AG20443 (cell line): ENCODE measurements at regions not wholly inside any gene's neighbourhood (a gene's known extent, or its start where the extent isn't known, plus 50 kb on each side); places are given as distances from the start of the nearest gene placed in this dataset.

Experiments used
- DNase-seq: peaks from one replicate; pipeline ENCODE4 v3.0.0; 2012; ENCODE audit warnings: low spot score, mixed read lengths

- no peak for DNase-seq
Observed at GRCh38 chr20:6831461-6831860, 64.0 kb downstream of the BMP2 start.

- no peak for DNase-seq
Observed at GRCh38 chr20:6832811-6833210, 65.3 kb downstream of the BMP2 start.

GRCh38 chr20:6835609-6836008 lies 68.1 kb downstream of the BMP2 start:
- no peak for DNase-seq

GRCh38 chr20:6836821-6837374 lies 69.4 kb downstream of the BMP2 start:
- no peak for DNase-seq

- DNase-seq, result no peak
Observed at GRCh38 chr20:6837730-6838129, 70.2 kb downstream of the BMP2 start.

GRCh38 chr20:6838181-6838826 lies 70.8 kb downstream of the BMP2 start:
- no peak for DNase-seq

- DNase-seq, result no peak
Observed at GRCh38 chr20:6841128-6841527, 73.6 kb downstream of the BMP2 start.

- DNase-seq, result no peak
Observed at GRCh38 chr20:6845141-6845540, 77.7 kb downstream of the BMP2 start.

- no peak for DNase-seq
Observed at GRCh38 chr20:6848041-6848440, 80.6 kb downstream of the BMP2 start.

- DNase-seq, result no peak
Observed at GRCh38 chr20:6848992-6849391, 81.5 kb downstream of the BMP2 start.

GRCh38 chr20:6851136-6851535 lies 83.7 kb downstream of the BMP2 start:
- no peak for DNase-seq

- no peak for DNase-seq
Observed at GRCh38 chr20:6852478-6852877, 85.0 kb downstream of the BMP2 start.

GRCh38 chr20:6855104-6855503 lies 87.6 kb downstream of the BMP2 start:
- no peak for DNase-seq

GRCh38 chr20:6855796-6856195 lies 88.3 kb downstream of the BMP2 start:
- no peak for DNase-seq

- no peak for DNase-seq
Observed at GRCh38 chr20:6857927-6858326, 90.4 kb downstream of the BMP2 start.

- DNase-seq, result no peak
Observed at GRCh38 chr20:6863355-6863754, 95.9 kb downstream of the BMP2 start.

GRCh38 chr20:6863798-6864201 lies 96.3 kb downstream of the BMP2 start:
- no peak for DNase-seq

- no peak for DNase-seq
Observed at GRCh38 chr20:6864740-6865139, 97.3 kb downstream of the BMP2 start.

GRCh38 chr20:6866741-6867140 lies 99.3 kb downstream of the BMP2 start:
- DNase-seq, result no peak

GRCh38 chr20:6868861-6869260 lies 101.4 kb downstream of the BMP2 start:
- no peak for DNase-seq

- no peak for DNase-seq
Observed at GRCh38 chr20:6870559-6870958, 103.1 kb downstream of the BMP2 start.

GRCh38 chr20:6877633-6878032 lies 110.1 kb downstream of the BMP2 start:
- no peak for DNase-seq

GRCh38 chr20:6882561-6883291 lies 115.2 kb downstream of the BMP2 start:
- DNase-seq, result no peak

- DNase-seq, result no peak
Observed at GRCh38 chr20:6884114-6884513, 116.6 kb downstream of the BMP2 start.
